HEK293T (cell line): ENCODE measurements at regions not wholly inside any gene's neighbourhood (a gene's known extent, or its start where the extent isn't known, plus 50 kb on each side); places are given as distances from the start of the nearest gene placed in this dataset.

Experiments used
- CTCF ChIA-PET: fragments of 350-600 bp; formaldehyde crosslinking; extraction: SDS; loops from one replicate; lab custom pipeline; 2021; ENCODE audit warnings: antibody characterized with exemption, inconsistent platforms; lab: Yijun Ruan, JAX
- POLR2A ChIA-PET: fragments of 350-600 bp; formaldehyde crosslinking; extraction: SDS; loops from one replicate; lab custom pipeline; 2020; ENCODE audit warnings: antibody characterized with exemption, inconsistent platforms; lab: Yijun Ruan, JAX
- DNase-seq: peaks from one replicate; pipeline ENCODE4 v3.0.0; 2012; ENCODE audit warnings: mixed read lengths; ENCODE audit errors: extremely low spot score
- ARNT ChIP-seq: fragments of 450-650 bp; IDR thresholded peaks from 2 replicates; pipeline ENCODE4 v1.6.1; 2017; ENCODE audit warnings: mild to moderate bottlenecking
- BHLHE40 ChIP-seq: fragments of 450-650 bp; IDR thresholded peaks from 2 replicates; pipeline ENCODE4 v1.6.1; 2016; ENCODE audit warnings: mild to moderate bottlenecking, moderate library complexity, borderline replicate concordance
- CTBP1 ChIP-seq: fragments of 450-650 bp; IDR thresholded peaks from 2 replicates; pipeline ENCODE4 v1.6.1; 2016; ENCODE audit warnings: borderline replicate concordance
- ELF4 ChIP-seq: fragments of 450-650 bp; IDR thresholded peaks from 2 replicates; pipeline ENCODE4 v1.6.1; 2017; ENCODE audit warnings: antibody characterized with exemption
- FOXA1 ChIP-seq: fragments of 450-650 bp; IDR thresholded peaks from 2 replicates; pipeline ENCODE4 v1.6.1; 2016; ENCODE audit warnings: mild to moderate bottlenecking
- FOXK2 ChIP-seq: fragments of 450-650 bp; IDR thresholded peaks from 2 replicates; pipeline ENCODE4 v1.6.1; 2016; ENCODE audit warnings: mild to moderate bottlenecking
- FOXM1 ChIP-seq: fragments of 450-650 bp; IDR thresholded peaks from 2 replicates; pipeline ENCODE4 v1.6.1; 2017; ENCODE audit warnings: mild to moderate bottlenecking, borderline replicate concordance
- HDGF ChIP-seq: fragments of 450-650 bp; IDR thresholded peaks from 2 replicates; pipeline ENCODE4 v1.6.1; 2017; ENCODE audit warnings: antibody characterized with exemption, borderline replicate concordance
- L3MBTL2 ChIP-seq: fragments of 450-650 bp; conservative IDR thresholded peaks from 2 replicates; pipeline ENCODE4 v1.6.1; 2016; ENCODE audit warnings: mild to moderate bottlenecking
- LEF1 ChIP-seq: fragments of 450-650 bp; IDR thresholded peaks from 2 replicates; pipeline ENCODE4 v1.6.1; 2017; ENCODE audit warnings: mild to moderate bottlenecking, borderline replicate concordance
- NFRKB ChIP-seq: fragments of 450-650 bp; IDR thresholded peaks from 2 replicates; pipeline ENCODE4 v1.6.1; 2016; ENCODE audit warnings: mild to moderate bottlenecking, moderate library complexity
- SP1 ChIP-seq: fragments of 450-650 bp; IDR thresholded peaks from 2 replicates; pipeline ENCODE4 v1.6.1; 2017
- SUZ12 ChIP-seq: fragments of 450-650 bp; IDR thresholded peaks from 2 replicates; pipeline ENCODE4 v1.6.1; 2016; ENCODE audit warnings: mild to moderate bottlenecking
- TARDBP ChIP-seq: fragments of 450-650 bp; IDR thresholded peaks from 2 replicates; pipeline ENCODE4 v1.6.1; 2016
- ZNF384 ChIP-seq: fragments of 450-650 bp; IDR thresholded peaks from 2 replicates; pipeline ENCODE4 v1.6.1; 2016
- TF ChIP-seq, protein P1 (sequence below): fragments of 450-650 bp; IDR thresholded peaks from 2 replicates; pipeline ENCODE4 v1.6.1; 2016

GRCh38 chr13:47623862-47624261 is 377.2 kb downstream of the SUCLA2 start:
- ChIA-PET CTCF (no interaction called here), POLR2A (interaction anchor here (0.6 kb wide), 1 partner anchor 133 kb away, joined by 3 read pairs; no protein-coding TSS in a partner anchor)
- DNase-seq, result no peak
- TF ChIP-seq, protein P1, sequence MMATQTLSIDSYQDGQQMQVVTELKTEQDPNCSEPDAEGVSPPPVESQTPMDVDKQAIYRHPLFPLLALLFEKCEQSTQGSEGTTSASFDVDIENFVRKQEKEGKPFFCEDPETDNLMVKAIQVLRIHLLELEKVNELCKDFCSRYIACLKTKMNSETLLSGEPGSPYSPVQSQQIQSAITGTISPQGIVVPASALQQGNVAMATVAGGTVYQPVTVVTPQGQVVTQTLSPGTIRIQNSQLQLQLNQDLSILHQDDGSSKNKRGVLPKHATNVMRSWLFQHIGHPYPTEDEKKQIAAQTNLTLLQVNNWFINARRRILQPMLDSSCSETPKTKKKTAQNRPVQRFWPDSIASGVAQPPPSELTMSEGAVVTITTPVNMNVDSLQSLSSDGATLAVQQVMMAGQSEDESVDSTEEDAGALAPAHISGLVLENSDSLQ, result no peak
- no peak for TF ChIP-seq L3MBTL2
- no peak for TF ChIP-seq LEF1
- TF ChIP-seq CTBP1, result no peak
- no peak for TF ChIP-seq FOXA1
- TF ChIP-seq FOXK2, result no peak
- TF ChIP-seq ARNT, result no peak
- TF ChIP-seq NFRKB, result no peak
- TF ChIP-seq TARDBP, result no peak
- TF ChIP-seq ELF4, result no peak
- TF ChIP-seq FOXM1, result no peak
- no peak for TF ChIP-seq SUZ12
- TF ChIP-seq SP1, result no peak
- TF ChIP-seq HDGF, result no peak
- no peak for TF ChIP-seq ZNF384
- TF ChIP-seq BHLHE40, result no peak

DNA sequence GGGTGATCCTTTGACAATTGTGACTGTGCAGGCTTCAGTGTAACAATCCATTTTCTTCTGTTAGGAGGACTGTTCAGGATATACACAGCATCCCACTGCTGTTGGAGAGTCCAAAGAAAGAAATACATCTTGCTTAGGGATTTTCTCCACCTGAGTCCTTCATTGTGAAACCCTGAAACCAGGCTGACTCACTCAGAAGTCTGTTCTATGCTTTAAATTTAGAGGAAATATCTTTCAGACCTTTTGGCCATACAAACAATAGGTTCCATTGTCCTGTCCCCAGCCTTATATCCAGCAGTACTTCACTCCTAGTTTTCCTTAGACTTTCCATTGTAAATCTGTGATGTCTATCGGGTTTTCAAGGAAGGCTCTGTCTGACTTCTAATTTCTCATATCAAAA is 379.1 kb downstream of the SUCLA2 start:
- no peak for DNase-seq
- ChIA-PET POLR2A (no interaction called here), CTCF (no interaction called here)
- TF ChIP-seq ARNT, result no peak
- no peak for TF ChIP-seq L3MBTL2
- TF ChIP-seq FOXM1, result no peak
- no peak for TF ChIP-seq SUZ12
- TF ChIP-seq TARDBP, result no peak
- no peak for TF ChIP-seq ZNF384
- no peak for TF ChIP-seq ELF4
- TF ChIP-seq, protein P1, result no peak
- TF ChIP-seq NFRKB, result no peak
- TF ChIP-seq LEF1, result no peak
- TF ChIP-seq FOXK2, result no peak
- no peak for TF ChIP-seq SP1
- TF ChIP-seq BHLHE40, result no peak
- TF ChIP-seq CTBP1, result no peak
- TF ChIP-seq HDGF, result no peak

DNA sequence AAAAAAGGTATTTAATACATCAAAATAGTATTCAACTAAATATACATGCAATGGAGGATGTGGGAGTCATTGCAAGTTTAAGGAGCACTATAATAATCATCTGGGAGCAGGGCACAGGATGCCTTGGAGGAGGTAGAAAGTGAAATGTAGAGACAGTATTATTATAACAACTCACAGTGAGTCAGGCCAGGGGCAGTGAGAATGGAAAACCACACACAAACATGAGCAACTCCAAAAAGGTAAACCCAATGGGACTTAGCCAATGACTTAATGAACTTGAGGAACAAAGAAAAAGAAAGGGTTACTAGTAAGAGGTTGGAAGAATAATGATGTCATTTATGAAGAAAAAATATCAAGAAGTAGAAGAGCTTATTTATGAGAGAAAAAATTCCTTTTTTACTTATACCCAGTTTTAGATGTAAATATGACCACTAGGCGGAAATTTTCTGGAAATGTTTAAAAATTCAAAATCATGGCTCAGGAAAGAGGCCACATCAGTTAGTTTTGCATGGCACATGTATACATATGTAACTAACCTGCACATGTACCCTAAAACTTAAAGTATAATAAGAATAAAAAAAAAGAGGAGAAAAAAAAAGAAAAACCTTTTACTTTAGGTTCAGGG is 389.3 kb downstream of the SUCLA2 start:
- ChIA-PET POLR2A (no interaction called here), CTCF (no interaction called here)
- TF ChIP-seq FOXM1 (no peak), CTBP1 (no peak), NFRKB (no peak), ARNT (no peak)
- no peak for DNase-seq

DNA sequence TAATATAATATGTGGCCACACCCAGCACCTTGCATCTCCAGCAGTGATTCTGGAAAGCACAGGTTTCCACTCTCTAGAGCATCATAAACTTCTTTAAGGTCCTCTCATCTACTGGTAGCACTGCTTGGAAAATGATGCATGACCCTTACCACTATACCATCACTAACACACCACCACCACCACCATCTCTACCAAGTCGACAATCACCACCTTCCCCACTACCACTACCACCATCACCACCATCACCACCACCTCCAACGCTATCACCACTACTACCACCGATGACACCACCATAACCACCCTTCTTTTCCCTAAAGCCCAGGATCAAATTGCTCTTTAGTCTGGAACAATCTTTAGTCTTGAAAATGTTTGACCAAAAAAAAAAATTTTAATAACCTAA is 390.4 kb downstream of the SUCLA2 start:
- ChIA-PET CTCF (no interaction called here), POLR2A (no interaction called here)
- no peak for DNase-seq
- TF ChIP-seq FOXM1 (no peak), CTBP1 (no peak), ARNT (no peak), HDGF (no peak), FOXA1 (no peak), L3MBTL2 (no peak), TARDBP (no peak), BHLHE40 (no peak)
- TF ChIP-seq, protein P1, result no peak

DNA sequence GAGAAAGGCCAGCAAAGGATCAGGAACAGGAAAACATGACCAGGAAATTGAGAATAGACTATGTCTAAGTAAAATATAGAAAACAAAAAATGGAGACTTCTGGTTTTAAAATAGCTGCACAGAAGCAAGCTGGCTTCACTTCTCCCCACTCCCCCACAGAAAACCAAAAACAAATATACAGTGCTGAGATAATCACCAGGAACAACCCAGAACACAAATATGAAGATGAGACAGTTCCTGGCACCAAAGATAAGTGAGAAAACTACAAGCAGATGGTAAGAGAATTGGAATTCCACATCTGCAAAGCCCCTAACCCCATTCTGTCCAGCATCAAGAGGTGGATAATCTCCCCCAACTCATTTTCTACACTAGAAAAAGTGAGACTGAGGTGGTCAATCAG is 397.7 kb downstream of the SUCLA2 start:
- POLR2A ChIA-PET, result no interaction called here
- CTCF ChIA-PET, result no interaction called here
- no peak for DNase-seq
- TF ChIP-seq FOXA1, result no peak
- no peak for TF ChIP-seq ZNF384

- CTCF ChIA-PET, result no interaction called here
- TF ChIP-seq ARNT (no peak), NFRKB (no peak), BHLHE40 (no peak), TARDBP (no peak), SUZ12 (no peak), FOXM1 (no peak), L3MBTL2 (no peak), FOXK2 (no peak), HDGF (no peak), ELF4 (no peak), CTBP1 (no peak), LEF1 (no peak), ZNF384 (no peak), SP1 (no peak)
- TF ChIP-seq, protein P1, result no peak
- DNase-seq, result no peak
- POLR2A ChIA-PET, result no interaction called here
These were observed 402.6 kb downstream of the SUCLA2 start for GRCh38 chr13:47598340-47598911.
